SU-DHL-6 (cell line): ENCODE measurements at regions not wholly inside any gene's neighbourhood (a gene's known extent, or its start where the extent isn't known, plus 50 kb on each side); places are given as distances from the start of the nearest gene placed in this dataset.

Experiments
- EZH2phosphoT487 ChIP-seq: fragments of 200-600 bp; sonication (generic), shearing (Covaris generic); conservative IDR thresholded peaks from 2 replicates; pipeline ENCODE4 v1.6.1; 2018; ENCODE audit warnings: mild to moderate bottlenecking, antibody characterized with exemption, low read length, moderate library complexity, mixed read lengths
- TF ChIP-seq, protein P1 (sequence below): fragments of 200-600 bp; sonication (generic); IDR thresholded peaks from one replicate; pipeline ENCODE4 v1.5.1; 2017; ENCODE audit warnings: antibody characterized with exemption, mild to moderate bottlenecking, low read length, moderate library complexity; ENCODE audit not compliant: insufficient read depth, poor library complexity, severe bottlenecking

GRCh38 chr14:85247071-85247470 is 282.9 kb upstream of the FLRT2 start:
- TF ChIP-seq, protein P1, sequence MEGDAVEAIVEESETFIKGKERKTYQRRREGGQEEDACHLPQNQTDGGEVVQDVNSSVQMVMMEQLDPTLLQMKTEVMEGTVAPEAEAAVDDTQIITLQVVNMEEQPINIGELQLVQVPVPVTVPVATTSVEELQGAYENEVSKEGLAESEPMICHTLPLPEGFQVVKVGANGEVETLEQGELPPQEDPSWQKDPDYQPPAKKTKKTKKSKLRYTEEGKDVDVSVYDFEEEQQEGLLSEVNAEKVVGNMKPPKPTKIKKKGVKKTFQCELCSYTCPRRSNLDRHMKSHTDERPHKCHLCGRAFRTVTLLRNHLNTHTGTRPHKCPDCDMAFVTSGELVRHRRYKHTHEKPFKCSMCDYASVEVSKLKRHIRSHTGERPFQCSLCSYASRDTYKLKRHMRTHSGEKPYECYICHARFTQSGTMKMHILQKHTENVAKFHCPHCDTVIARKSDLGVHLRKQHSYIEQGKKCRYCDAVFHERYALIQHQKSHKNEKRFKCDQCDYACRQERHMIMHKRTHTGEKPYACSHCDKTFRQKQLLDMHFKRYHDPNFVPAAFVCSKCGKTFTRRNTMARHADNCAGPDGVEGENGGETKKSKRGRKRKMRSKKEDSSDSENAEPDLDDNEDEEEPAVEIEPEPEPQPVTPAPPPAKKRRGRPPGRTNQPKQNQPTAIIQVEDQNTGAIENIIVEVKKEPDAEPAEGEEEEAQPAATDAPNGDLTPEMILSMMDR = no peak
- no peak for TF ChIP-seq EZH2phosphoT487
